HuH-7.5 (cell line): ENCODE measurements at regions not wholly inside any gene's neighbourhood (a gene's known extent, or its start where the extent isn't known, plus 50 kb on each side); places are given as distances from the start of the nearest gene placed in this dataset.
"Not testable (repeated sequence)": the region's sequence is repeated elsewhere in the genome, so short reads cannot be mapped to it uniquely, and the experiment has no call there.

ENCODE experiments used
- DNase-seq: peaks from one replicate; pipeline ENCODE4 v3.0.0; 2011; ENCODE audit warnings: low spot score

GRCh38 chr13:31385540-31385939 is 185.8 kb downstream of the B3GLCT start:
- DNase-seq: no peak

GRCh38 chr13:31394506-31394905 is 194.7 kb downstream of the B3GLCT start:
- no peak for DNase-seq

- DNase-seq: no peak
Observed at GRCh38 chr13:31395090-31395489, 195.3 kb downstream of the B3GLCT start.

GRCh38 chr13:31399690-31400089 is 199.9 kb downstream of the B3GLCT start:
- DNase-seq: no peak

GRCh38 chr13:31403711-31404110 is 203.9 kb downstream of the B3GLCT start:
- not testable (repeated sequence) for DNase-seq

- DNase-seq: no peak
Observed at GRCh38 chr13:31408927-31409326, 209.2 kb downstream of the B3GLCT start.

GRCh38 chr13:31409678-31410356 is 210.0 kb downstream of the B3GLCT start:
- DNase-seq: no peak

GRCh38 chr13:31413516-31413915 is 213.7 kb downstream of the B3GLCT start:
- DNase-seq: no peak

GRCh38 chr13:31416066-31416465 is 216.3 kb downstream of the B3GLCT start:
- DNase-seq: no peak

GRCh38 chr13:31418186-31418585 is 218.4 kb downstream of the B3GLCT start:
- no peak for DNase-seq

GRCh38 chr13:31421756-31422155 is 222.0 kb downstream of the B3GLCT start:
- DNase-seq: no peak

GRCh38 chr13:31424130-31424729 is 224.5 kb downstream of the B3GLCT start:
- DNase-seq: peak; percentile 42

GRCh38 chr13:31426395-31426794 is 226.6 kb downstream of the B3GLCT start:
- DNase-seq: no peak

GRCh38 chr13:31427151-31428100 is 227.7 kb downstream of the B3GLCT start:
- no peak for DNase-seq

- DNase-seq: peak; percentile 18
Observed at GRCh38 chr13:31431722-31432137, 232.0 kb downstream of the B3GLCT start.

- no peak for DNase-seq
Observed at GRCh38 chr13:31433207-31433606, 233.4 kb downstream of the B3GLCT start.

- no peak for DNase-seq
Observed at GRCh38 chr13:31433746-31434145, 234.0 kb downstream of the B3GLCT start.

- no peak for DNase-seq
Observed at GRCh38 chr13:31434613-31435012, 234.8 kb downstream of the B3GLCT start.

- DNase-seq: no peak
Observed at GRCh38 chr13:31435536-31435935, 235.8 kb downstream of the B3GLCT start.

GRCh38 chr13:31436478-31436877 is 236.7 kb downstream of the B3GLCT start:
- DNase-seq: no peak

- DNase-seq: no peak
Observed at GRCh38 chr13:31437975-31438374, 238.2 kb downstream of the B3GLCT start.

GRCh38 chr13:31440132-31440531 is 240.4 kb downstream of the B3GLCT start:
- DNase-seq: no peak
